Right lobe of liver (tissue), 6 donors: ENCODE measurements at regions not wholly inside any gene's neighbourhood (a gene's known extent, or its start where the extent isn't known, plus 50 kb on each side); places are given as distances from the start of the nearest gene placed in this dataset.

ENCODE experiments used
- ATAC-seq, 4 donors: fragments of 200-7000 bp; cut with Tn5 transposase; one replicate each; pipeline ENCODE4 v1.9.1; 2020; ENCODE audit warnings: mild to moderate bottlenecking in 4 of 4, moderate library complexity in 4 of 4
- DNase-seq, 3 donors: peaks; one replicate each; pipeline ENCODE4 v3.0.0-alpha.2; 2020
- H3K27ac ChIP-seq, 3 donors: fragments of 200-600 bp; one replicate each; pipeline ENCODE4 v1.8.0; 2022
- H3K27me3 ChIP-seq, 2 donors: fragments of 200-600 bp; one replicate each; pipeline ENCODE4 v1.8.0; 2022
- H3K36me3 ChIP-seq, 4 donors: fragments of 200-600 bp; sonication (generic) in 1 of 4; one replicate each; pipeline versions ENCODE4 v1.5.1 to v1.8.0; 2017 to 2022; ENCODE audit warnings: control low read depth in 1 of 4
- H3K4me1 ChIP-seq, 4 donors: fragments of 200-600 bp; sonication (generic) in 1 of 4; one replicate each; pipeline versions ENCODE4 v1.5.1 to v1.8.0; 2017 to 2022; ENCODE audit warnings: control low read depth in 1 of 4
- H3K4me3 ChIP-seq, 3 donors: fragments of 200-600 bp; one replicate each; pipeline ENCODE4 v1.8.0; 2022
- H3K9me3 ChIP-seq, 4 donors: fragments of 200-600 bp; sonication (generic) in 1 of 4; one replicate each; pipeline versions ENCODE4 v1.5.1 to v1.8.0; 2017 to 2022; ENCODE audit warnings: control low read depth in 1 of 4
- POLR2A ChIP-seq: fragments of 450-650 bp; IDR thresholded peaks from one replicate; pipeline ENCODE4 v1.6.1; 2017; ENCODE audit warnings: antibody characterized with exemption, mild to moderate bottlenecking
- WGBS: methylation state at CpG from one replicate; pipeline ENCODE4 v1.1.6; 2018; ENCODE audit warnings: low coverage, low lambda C conversion rate; ENCODE audit not compliant: insufficient coverage; ENCODE audit errors: missing lambda C conversion rate; 5-methylcytosine and 5-hydroxymethylcytosine counted together
- intact Hi-C, 2 donors: fragments of 100-400 bp; cut with DNase I; formaldehyde crosslinking; loops; one replicate each; pipeline versions ENCODE4 v1.11.2 to v1.14.1; 2022
- TF ChIP-seq, protein P1 (sequence below), 4 donors: fragments of 200-600 bp in 3 of 4; fragments of 450-650 bp in 1 of 4; IDR thresholded peaks; one replicate each; pipeline versions ENCODE4 v1.5.1 to v1.8.0; 2016 to 2022; ENCODE audit warnings: antibody characterized with exemption in 4 of 4, mild to moderate bottlenecking in 2 of 4
- donor health status: DM: no; HTN: yes; CAD: no.
- donor health status: DM: no; HTN: no; CAD: no.
- donor health status: DM: no; HTN: no; CAD: no.
- donor health status: DM: no; HTN: yes; CAD: no.
- donor health status: DM: no; HTN: yes; CAD: no.

DNA sequence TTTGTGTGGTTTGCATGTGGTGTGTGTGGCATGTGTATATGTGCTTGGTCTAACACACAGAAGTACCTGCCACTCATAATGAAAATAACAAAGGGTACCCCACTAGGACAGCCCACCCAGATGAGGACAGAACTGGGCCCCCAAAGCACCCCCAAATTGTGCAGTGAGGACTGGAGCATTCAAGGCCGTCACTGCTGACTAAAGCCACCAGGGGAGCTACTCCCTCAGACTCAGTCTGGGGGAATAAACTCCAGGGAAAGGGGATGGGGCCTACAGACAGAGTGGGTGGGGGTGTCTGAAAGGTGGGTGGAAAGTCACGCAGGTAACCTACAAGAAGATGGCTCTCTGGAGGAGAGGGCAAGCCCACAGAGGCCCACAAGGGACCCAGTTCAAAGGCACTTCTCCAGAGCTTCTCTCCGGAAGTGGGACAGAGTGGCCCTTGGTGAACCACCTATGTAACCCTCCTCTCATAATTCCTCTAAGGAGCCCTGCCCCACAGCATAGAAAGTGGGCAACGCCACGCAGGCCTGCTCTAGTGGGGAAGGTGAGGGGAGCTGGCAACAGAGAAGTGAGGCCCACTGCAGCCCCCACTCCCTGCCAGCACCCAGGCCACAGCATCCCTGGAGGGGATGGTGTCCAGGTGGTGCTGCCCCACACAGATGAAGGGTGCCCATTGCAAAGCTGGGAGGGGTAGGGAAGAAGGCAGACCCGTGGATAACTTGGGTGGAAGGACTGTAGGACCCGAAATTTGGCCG is 122.8 kb upstream of the MAFB start:
- peak in 1 of 4 donors; percentile 8 for ATAC-seq
- no peak for DNase-seq

GRCh38 chr20:40812415-40812925 is 123.4 kb upstream of the MAFB start:
- Histone ChIP-seq H3K27me3 (no peaks in the 10 kb centered on the region), H3K4me3 (no peak overlapping the region), H3K9me3 (no peaks in the 10 kb centered on the region), H3K27ac (no peak overlapping the region), H3K4me1 (no peaks in the 10 kb centered on the region), H3K36me3 (no peaks in the 10 kb centered on the region)
- ATAC-seq (no peak), DNase-seq (no peak)
- TF ChIP-seq, protein P1, sequence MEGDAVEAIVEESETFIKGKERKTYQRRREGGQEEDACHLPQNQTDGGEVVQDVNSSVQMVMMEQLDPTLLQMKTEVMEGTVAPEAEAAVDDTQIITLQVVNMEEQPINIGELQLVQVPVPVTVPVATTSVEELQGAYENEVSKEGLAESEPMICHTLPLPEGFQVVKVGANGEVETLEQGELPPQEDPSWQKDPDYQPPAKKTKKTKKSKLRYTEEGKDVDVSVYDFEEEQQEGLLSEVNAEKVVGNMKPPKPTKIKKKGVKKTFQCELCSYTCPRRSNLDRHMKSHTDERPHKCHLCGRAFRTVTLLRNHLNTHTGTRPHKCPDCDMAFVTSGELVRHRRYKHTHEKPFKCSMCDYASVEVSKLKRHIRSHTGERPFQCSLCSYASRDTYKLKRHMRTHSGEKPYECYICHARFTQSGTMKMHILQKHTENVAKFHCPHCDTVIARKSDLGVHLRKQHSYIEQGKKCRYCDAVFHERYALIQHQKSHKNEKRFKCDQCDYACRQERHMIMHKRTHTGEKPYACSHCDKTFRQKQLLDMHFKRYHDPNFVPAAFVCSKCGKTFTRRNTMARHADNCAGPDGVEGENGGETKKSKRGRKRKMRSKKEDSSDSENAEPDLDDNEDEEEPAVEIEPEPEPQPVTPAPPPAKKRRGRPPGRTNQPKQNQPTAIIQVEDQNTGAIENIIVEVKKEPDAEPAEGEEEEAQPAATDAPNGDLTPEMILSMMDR (IDR thresholded peaks at IDR 0.05) = no peak
- no peak for TF ChIP-seq POLR2A
- WGBS = 100% methylated on average over 1 of the region's 7 CpGs
- intact Hi-C loops = no loop called here

More for the DNA sequence above, 122.8 kb upstream of the MAFB start:
- H3K9me3 ChIP-seq = no peaks in the 10 kb centered on the region
- no peaks in the 10 kb centered on the region for H3K4me1 ChIP-seq
- H3K27ac ChIP-seq = no peak overlapping the region
- no peak for TF ChIP-seq POLR2A
- TF ChIP-seq, protein P1 (IDR thresholded peaks at IDR 0.05) = no peak
- H3K27me3 ChIP-seq = no peaks in the 10 kb centered on the region
- no peak overlapping the region for H3K4me3 ChIP-seq
- no peaks in the 10 kb centered on the region for H3K36me3 ChIP-seq
- 68% methylated on average over 4 of the region's 8 CpGs for WGBS
- intact Hi-C loops = no loop called here

GRCh38 chr20:40813029-40813431 is 124.0 kb upstream of the MAFB start:
- no peak for TF ChIP-seq POLR2A
- TF ChIP-seq, protein P1 (IDR thresholded peaks at IDR 0.05) = no peak
- WGBS = 75% methylated on average over 3 of the region's 5 CpGs
- Histone ChIP-seq H3K27me3 (no peaks in the 10 kb centered on the region), H3K9me3 (no peaks in the 10 kb centered on the region), H3K27ac (no peak overlapping the region), H3K36me3 (no peaks in the 10 kb centered on the region), H3K4me1 (no peaks in the 10 kb centered on the region), H3K4me3 (no peak overlapping the region)
- no peak for ATAC-seq
- intact Hi-C loops = no loop called here
- DNase-seq = no peak

DNA sequence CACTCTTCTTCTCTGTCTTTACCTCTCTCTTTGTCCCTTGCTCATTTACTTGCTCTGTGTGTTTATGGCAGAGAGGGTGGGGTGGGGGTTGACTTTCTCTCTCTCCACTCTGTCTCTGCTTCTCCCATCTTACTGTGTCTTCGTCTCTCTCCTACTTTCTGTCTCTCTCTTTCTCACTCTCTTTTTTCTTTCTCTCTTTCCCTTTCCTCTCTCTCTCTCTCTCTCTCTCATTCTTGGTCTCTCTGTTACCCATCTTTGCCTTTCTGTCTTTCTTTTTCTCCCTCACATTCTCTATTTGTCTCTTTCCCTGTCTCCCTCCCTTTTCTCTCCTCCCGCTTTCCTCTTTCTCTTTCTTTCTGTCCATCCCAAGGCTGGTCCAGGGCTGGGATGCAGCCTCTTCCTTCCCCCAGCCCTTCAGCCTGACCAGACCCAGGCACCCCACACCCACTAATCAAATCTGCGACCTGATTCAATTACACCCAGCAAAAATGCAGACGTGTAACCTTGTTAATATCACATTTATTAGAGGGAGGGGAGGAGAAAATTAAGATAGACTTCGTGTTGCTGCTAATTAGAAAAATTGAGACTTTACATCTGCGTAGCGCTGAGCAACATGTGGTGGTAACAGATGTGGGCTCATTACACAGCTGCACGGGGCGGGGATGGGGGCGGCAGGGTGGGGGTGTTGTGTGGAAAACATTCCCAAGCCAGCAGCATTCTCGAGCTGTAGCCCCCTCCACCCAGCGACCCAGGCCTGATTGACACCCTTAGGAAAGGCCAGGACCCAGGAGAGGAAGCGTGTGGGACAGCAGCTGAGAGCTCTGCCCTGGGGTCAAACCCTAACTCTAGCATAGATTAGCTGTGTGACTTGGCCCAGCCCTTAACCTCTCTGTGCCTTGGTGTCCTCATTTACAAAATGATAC is 124.9 kb upstream of the MAFB start:
- Histone ChIP-seq H3K36me3 (no peaks in the 10 kb centered on the region), H3K4me1 (no peaks in the 10 kb centered on the region), H3K9me3 (no peaks in the 10 kb centered on the region), H3K27me3 (no peaks in the 10 kb centered on the region), H3K4me3 (no peak overlapping the region), H3K27ac (no peak overlapping the region)
- intact Hi-C loops = no loop called here
- WGBS = 62% methylated on average over 8 of the region's 13 CpGs
- DNase-seq (no peak), ATAC-seq (no peak)
- TF ChIP-seq POLR2A = no peak
- TF ChIP-seq, protein P1 (IDR thresholded peaks at IDR 0.05) = no peak
